ENCODE measurements at regions not wholly inside any gene's neighbourhood (a gene's known extent, or its start where the extent isn't known, plus 50 kb on each side); places are given as distances from the start of the nearest gene placed in this dataset.

DNA sequence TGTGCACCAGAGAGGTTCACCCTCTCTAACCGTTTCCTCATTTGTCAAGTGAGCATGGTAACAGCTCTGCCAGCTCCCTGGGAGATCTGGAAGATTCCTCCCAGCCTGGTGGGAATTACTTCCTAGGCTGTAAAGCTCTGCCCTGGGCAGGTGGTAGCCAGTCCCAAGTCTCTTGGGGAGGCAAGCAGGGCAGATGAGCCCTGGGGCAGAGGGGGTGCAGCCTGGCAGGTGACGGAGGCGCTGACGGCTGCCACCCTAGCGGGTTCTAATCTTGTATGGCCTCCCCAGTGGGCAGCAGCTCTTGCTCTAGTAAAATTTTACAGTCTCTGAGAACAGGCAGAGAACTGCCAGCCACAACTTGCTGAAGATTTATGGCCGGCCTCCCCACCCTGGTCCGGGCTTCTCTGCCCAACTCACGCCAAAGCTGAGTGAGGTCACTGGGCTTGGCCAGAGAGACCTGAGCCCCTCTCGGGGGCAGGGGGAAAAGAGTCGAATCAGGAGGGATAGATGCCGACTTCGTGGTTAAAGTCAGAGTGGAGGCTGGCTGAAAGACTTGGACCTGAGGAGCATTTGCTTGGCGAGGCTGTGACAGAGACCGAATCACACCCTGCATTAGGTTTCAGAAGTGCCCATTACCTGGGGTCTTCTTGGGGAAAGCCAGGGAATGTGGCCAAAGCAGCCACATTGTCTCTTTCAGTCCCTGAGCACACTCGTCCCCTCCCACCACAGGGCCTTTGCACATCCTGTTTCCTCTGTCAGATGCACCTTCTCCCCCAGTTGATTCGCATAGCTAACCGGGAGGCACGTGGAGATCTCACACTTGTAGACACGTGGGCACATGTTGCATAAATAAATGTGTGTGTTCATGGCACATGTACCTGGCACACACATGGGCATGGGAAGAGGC is 188.2 kb downstream of the MN1 start:
- DNase-seq: no peak
- in situ Hi-C loops (cut with MboI; ENCODE audit: low pct_unique_long_range_greater_than_20kb, low sequenced_read_pairs): no loop called here

DNA sequence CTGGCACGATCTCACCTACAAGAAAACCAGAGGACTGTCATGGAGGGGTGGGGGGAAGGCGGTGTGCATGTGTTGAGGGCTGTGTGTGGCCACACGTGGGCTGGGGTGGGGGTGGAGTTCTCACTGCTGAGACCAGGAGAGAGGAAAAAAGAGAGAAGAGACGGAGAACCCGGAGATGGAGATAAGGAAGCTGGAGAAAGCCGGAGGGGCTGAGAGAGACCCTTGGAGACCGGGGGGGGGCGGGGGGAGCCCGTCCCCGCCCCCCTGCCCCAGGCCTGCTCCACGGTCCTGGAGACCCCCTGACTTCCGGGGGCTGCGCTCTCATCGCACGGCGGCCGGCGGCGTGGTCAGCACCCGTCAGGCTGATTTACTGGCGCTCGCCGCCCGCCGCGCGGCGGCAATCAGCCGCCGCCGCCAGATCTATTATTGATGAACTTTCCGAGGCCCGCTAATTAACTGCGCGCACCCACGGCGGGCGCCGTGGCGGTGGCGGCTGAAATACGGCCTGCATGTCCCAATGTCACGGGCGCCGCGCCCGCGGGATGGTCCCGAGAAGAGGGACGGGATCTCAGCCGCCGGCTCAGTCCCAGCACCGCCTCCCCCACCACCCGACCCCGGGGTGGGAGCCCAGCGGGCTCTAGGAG is 187.4 kb downstream of the MN1 start:
- no peak for DNase-seq
- in situ Hi-C loops (cut with MboI; ENCODE audit: low pct_unique_long_range_greater_than_20kb, low sequenced_read_pairs): no loop called here

DNA sequence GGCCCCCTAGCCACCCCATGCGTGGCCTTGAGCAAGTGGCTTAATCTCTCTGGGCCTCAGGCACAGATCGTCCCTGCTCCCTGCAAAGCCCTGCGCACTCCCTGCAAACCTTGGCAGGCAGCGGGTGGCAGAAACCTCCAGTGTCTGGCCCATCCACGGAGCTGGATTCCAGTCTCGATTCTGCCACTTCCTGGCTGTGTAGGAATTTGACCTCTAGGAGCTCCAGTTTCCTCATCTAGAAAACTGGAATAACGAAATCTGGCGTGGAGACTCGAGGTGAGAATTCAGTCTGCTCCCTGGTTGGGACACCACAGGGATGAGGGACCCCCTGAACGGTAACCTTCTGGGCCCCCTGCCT is 186.9 kb downstream of the MN1 start:
- in situ Hi-C loops (cut with MboI; ENCODE audit: low pct_unique_long_range_greater_than_20kb, low sequenced_read_pairs): no loop called here
- no peak for DNase-seq

DNA sequence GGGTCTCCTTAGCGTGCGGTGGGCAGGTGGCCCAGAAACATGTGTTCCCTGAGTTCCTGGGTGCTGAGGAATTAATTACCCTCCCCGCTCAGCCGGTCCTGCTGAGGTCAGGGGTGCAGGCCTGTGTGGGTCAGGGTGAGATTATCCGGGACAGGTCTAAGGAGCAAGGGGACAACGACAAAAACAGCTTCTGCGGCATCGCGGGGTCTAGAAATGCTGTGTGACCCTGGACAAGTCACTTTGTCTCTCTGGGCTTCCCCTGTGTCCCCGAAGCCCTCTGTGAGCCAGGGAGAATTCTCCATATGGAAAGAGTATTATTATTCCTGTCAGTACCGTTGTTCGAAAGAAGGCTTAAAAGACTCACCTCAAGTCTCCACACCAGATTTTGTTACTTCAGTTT is 186.1 kb downstream of the MN1 start:
- in situ Hi-C loops (cut with MboI; ENCODE audit: low pct_unique_long_range_greater_than_20kb, low sequenced_read_pairs): no loop called here
- no peak for DNase-seq

DNA sequence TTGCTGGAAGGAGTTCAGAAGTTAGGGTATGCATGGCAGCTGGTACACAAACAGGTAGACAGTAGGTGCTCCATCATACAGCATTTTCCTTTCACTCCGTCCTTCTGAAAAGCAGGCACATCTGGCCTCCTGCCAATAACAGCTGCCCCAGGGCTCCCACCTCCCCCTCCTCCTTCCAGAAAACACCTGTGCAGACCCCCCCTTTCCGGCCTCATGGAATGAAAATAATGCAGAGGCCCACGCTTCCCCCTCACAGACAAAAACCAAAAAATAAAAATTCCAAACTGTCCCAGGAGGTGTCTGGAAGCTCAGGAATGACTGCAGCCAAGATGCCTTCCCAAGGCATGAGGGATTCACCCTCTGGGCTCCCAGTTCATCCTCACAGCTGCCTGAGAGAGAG is 185.5 kb downstream of the MN1 start:
- in situ Hi-C loops (cut with MboI; ENCODE audit: low pct_unique_long_range_greater_than_20kb, low sequenced_read_pairs): no loop called here
- no peak for DNase-seq

DNA sequence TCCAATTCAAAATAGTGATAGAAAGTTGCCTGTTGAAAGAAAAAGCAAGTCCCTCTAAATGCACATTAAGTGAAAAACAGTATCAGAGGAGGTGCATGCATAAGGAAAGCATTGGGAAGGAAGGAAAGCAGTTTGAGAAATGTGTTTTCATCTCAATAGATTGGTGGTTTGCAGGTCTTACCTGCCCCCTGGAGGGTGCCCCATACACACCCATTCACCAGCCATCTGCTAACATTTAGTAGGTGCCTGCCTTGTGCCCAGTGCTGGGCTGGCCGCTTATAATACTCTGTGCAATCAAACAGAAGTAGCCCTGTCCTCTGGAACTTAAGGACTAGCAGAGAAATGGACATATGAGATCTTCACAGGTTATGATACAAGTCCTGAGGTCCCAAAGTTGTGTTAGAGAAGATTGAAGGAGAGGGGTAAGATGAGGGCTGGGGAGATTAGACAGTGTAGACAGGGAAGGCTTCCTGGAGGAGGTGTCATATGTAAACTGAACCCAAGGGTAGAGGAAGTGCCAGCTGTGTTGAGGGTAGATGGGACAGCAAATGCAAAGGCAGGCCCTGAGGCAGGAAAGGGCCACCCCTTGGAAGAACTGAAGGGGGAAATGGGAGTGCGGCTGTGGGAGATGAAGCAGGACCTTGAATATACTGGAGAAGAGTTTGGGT is 184.2 kb downstream of the MN1 start:
- no peak for DNase-seq
- in situ Hi-C loops (cut with MboI; ENCODE audit: low pct_unique_long_range_greater_than_20kb, low sequenced_read_pairs): no loop called here

DNA sequence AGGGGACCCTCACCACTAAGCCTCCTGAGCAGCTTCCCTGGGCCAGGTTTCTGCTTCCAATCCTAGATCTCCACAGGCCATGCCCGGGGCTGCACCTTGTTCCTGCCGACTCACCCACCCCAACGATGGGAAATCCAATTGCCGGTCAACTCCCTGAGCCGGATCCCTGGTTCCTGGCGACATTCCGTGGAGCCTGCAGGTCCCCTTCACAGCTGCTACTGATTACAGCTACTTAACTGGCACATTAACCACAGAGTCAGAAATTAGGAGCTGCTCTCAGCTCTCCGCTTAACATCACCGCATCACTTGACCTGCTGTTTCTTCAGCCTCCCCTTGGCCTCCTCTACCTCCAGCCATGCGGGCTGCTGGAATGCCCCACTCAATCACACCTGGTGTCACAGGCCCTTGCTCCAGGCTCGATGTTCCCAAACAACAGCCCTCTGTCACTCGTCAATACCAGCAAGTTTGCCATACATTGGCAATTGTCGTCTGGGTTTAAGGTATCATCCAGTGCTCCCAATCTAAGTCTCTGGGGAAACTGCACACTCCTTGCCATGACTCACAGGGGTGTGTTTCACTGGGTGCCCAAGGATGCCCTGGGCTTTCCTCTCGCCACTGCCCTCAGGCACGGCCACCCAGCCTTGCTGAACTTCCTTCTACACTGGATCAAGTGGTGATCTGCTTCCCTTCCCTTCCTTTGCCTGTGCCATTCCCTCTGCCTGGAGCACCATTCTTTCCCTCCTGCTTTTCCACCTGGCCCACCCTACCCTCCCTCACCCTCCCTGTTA is 181.0 kb downstream of the MN1 start:
- in situ Hi-C loops (cut with MboI; ENCODE audit: low pct_unique_long_range_greater_than_20kb, low sequenced_read_pairs): no loop called here
- DNase-seq: no peak

DNA sequence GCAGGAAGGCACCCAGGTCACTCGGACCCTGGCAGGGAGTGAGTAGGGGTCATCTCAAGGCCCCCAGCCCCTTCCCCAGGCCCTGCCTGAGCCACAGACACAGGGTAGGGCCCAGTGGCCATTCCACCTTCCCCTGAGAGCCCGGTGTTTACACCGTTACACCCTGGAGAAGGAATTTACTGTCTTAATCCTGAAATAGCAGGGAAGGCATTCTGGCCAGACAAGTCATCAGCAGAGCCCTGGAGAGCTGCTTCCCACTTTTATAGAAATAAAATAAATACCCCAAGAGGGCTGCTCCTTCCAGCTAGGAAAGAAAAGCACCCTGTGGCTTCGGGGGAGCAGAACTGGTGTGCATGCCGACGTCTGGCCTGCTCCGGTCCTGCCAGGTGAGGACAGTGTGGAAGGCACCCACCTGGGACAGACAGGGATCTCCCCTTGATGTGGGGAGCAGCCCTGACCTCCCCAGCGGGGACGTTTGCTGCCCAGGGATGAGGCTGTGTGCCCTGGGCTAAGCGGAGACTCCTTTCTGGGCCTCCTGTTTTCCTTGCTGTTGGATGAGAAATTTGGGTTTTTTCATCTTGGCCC is 180.0 kb downstream of the MN1 start:
- no peak for DNase-seq
- in situ Hi-C loops (cut with MboI; ENCODE audit: low pct_unique_long_range_greater_than_20kb, low sequenced_read_pairs): no loop called here

DNA sequence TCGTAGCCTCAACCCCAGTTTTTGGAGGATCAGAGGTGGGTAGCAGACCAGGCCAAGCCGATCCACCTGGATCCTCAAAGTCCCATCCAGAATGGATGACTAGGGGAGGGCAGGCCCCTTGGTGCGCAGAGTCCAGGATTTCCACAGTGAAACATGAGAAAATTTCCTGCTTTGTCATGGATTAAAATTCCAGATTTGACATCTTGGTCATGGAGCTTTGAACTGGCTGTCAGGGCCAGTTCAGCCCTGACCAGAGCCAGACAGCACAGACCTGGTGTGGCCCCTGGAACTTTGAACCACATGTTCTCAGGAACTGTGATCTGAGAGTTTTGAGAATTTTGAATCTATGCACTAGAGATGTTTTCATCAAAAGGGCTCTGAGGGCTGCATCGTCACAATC is 177.5 kb downstream of the MN1 start:
- no peak for DNase-seq
- in situ Hi-C loops (cut with MboI; ENCODE audit: low pct_unique_long_range_greater_than_20kb, low sequenced_read_pairs): no loop called here

DNA sequence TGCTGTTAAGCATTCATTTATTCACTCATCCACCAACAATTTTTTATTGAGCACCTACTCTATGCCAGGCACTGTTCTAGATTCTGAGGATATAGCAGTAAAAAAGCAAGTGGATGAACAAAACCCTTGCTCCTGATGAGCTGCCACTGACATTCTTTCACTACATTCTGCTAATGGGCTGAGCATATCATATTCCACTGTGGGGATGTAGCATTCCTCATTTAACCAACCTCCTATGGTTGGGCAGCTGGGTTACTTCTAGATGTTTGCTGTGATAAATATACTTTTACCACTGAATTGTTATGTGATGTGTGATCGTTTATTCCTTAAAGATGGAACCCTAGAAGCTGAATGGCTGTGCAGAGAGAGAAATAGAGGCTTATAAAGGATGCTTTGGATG is 176.9 kb downstream of the MN1 start:
- in situ Hi-C loops (cut with MboI; ENCODE audit: low pct_unique_long_range_greater_than_20kb, low sequenced_read_pairs): no loop called here
- DNase-seq: no peak

DNA sequence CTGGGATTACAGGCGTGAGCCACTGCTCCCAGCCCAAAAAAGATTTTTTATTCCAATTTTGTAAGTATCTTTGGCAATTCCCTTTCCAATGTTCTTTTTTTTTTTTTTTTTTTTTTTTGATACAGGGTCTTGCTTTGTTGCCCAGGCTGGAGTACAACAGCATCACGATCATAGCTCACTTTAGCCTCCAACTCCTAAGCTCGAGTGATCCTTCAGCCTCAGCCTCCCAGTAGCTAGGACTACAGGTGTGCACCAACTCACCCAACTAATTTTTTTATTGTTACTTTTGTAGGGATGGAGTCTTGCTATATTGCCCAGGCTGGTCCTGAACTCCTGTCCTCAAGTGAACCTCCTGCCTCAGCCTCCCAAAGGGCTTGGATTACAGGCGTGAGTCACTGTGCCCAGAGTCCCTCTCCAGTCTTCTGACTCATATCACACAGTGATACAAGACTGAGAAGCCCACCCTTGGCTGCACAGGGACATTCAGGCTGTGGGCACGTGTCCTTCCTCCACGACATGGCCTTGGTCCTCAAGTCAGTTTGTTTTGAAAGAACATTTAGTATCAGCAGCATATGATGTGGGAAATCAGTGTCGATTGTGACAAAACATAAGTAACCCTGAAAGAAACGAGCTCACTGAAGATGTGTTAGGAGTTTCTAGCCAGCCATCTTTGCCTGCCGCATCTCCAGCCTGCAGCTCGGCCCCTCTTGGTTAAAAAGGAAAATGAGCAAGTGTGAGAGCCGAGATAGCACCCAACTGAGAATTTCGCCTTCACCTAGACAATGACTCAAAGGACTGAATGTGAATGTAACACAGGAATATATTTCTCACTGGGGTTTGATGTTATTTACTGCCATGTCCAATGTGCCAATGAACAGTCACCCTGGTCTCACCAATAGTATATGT is 175.5 kb downstream of the MN1 start:
- in situ Hi-C loops (cut with MboI; ENCODE audit: low pct_unique_long_range_greater_than_20kb, low sequenced_read_pairs): no loop called here
- DNase-seq: no peak

DNA sequence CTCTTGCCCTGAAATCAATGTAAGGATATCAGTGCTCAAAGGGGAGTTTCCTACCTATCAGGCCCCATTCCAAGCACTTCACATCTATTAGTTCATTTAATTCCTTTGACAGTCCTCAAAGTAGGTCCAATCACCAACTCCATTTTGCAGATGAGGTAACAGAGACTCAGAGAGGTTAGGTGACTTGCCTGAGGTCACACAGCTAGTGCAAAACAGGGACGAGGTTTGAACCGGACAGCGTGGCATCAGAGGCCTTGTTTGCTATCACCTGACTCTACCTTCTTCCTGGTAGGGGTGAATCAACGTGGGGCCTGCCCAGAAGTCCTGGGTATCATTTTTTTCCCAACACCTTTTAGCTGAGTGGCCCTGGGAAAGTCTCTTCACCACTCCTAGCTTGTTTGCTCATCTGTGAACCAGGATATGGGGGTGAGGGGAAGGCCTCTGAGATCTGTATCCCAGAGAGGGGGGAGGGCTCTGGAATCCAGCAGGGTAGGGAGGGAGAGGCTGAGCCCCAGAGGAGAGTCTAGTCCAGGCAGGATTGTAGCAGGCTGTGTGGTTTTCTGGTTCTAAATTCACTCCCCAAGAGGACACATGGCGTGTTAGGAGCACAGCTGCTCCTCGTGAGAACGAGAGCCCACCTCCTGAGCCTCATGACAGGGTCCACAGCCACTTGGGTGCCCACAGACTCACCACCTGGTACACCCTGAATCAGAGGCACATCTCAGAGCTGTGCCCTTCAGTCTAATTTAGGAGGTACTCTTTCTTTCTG is 174.7 kb downstream of the MN1 start:
- in situ Hi-C loops (cut with MboI; ENCODE audit: low pct_unique_long_range_greater_than_20kb, low sequenced_read_pairs): no loop called here
- DNase-seq: no peak

DNA sequence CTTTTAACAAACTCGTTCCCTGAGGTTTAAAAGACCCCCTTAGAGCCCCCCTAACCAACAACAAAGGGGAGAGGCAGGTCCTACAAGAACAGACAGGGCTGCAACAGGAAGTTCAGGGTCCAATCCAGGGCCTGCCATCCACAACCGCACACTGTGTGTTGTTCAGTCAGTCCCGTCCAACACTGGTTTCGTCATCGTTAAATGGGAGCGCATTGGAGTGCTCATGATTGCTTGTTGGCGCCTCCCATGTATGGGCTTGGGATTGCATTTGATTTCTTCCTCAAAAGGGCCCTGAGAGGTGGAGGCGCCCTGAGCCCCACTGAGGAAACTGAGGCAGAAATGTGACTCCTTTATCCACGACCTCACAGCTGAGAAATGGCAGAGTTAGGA is 174.1 kb downstream of the MN1 start:
- in situ Hi-C loops (cut with MboI; ENCODE audit: low pct_unique_long_range_greater_than_20kb, low sequenced_read_pairs): no loop called here

DNA sequence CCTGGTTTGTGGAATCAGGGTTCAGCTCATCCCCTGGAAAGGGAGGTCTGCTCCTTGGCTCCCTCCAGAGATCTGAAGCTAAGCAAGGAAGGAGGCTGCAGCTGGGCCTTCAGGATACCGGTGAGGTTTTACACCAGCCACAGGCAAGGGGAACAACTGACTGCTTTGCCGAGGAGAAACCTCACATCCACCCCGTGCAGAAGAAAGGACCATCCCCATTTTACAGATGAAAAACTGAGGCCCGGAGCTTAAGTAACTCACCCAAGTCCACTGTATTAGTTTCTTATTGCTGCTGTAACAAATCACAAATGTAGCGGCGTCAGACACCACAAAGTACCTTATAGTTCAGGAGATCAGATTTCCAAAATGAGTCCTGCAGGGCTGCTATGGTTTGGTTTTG is 173.7 kb downstream of the MN1 start:
- DNase-seq: no peak
- in situ Hi-C loops (cut with MboI; ENCODE audit: low pct_unique_long_range_greater_than_20kb, low sequenced_read_pairs): no loop called here

More for the DNA sequence above, 174.1 kb downstream of the MN1 start:
- no peak for DNase-seq

DNA sequence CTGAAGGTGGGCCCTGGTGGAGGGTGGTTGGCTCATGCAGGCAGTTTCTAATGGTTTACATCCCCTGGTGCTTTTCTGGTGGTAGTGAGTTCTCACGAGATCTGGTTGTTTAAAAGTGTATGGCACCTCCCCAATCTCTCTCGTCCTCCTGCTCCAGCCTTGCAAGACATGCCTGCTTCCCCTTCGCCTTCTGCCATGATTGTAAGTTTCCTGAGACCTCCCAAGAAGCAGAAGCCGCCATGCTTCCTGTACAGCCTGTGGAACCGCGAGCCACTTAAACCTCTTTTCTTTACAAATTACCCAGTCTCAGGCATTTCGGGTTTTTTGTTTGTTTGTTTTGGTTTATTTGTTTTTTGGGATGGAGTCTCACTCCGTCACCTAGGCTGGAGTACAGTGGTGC is 173.2 kb downstream of the MN1 start:
- DNase-seq: no peak
- in situ Hi-C loops (cut with MboI; ENCODE audit: low pct_unique_long_range_greater_than_20kb, low sequenced_read_pairs): no loop called here

DNA sequence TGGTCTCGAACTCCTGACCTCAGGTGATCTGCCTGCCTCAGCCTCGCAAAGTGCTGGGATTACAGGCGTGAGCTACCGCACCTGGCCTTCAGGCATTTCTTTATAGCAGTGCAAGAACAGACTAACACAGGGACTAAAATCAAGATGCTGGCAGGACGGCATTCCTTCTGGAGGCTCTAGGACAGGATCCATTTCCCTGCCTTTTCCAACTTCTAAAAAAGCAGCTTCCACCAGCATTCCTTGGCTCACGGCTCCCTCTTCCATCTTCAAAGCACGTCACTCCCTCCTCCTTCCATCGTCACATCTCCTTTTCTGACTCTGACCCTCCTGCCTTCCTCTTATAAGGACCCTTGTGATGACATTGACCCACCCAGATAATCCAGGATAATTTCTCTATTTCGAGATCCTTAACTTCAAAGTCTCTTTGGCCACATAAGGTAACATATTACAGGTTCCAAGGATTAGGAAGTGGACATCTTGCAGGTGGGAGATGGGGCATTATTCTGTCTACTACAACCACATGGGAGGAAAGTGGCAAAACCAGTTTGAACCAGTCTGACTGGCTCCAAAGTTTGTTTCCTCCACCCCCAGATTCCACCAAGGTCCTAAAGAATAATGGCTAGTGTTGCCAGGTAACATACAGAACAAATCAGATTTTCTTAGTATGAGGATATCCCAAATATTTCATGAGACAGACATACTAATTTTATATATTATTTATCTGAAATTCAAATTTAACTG is 172.5 kb downstream of the MN1 start:
- DNase-seq: no peak
- in situ Hi-C loops (cut with MboI; ENCODE audit: low pct_unique_long_range_greater_than_20kb, low sequenced_read_pairs): no loop called here
